IMR-90 (cell line): ENCODE measurements at regions not wholly inside any gene's neighbourhood (a gene's known extent, or its start where the extent isn't known, plus 50 kb on each side); places are given as distances from the start of the nearest gene placed in this dataset.

Experiments
- ATAC-seq: fragments of 200-7000 bp; cut with Tn5 transposase; 2 replicates; pipeline ENCODE4 v1.9.1; 2020; ENCODE audit warnings: low read depth, mild to moderate bottlenecking, moderate library complexity
- BruUV-seq: library from RNA; stranded (reverse); fragments of 400-500 nt; replicated peaks from 2 replicates; lab custom pipeline; 2021; lab: Mats Ljungman, UMichigan
- CTCF ChIA-PET: fragments of 300-600 bp; formaldehyde crosslinking; extraction: SDS; loops from one replicate; lab custom pipeline; 2021; ENCODE audit warnings: antibody characterized with exemption; lab: Yijun Ruan, JAX
- POLR2A ChIA-PET: fragments of 300-600 bp; sonication (Branson Sonifier 250); formaldehyde crosslinking; loops from one replicate; lab custom pipeline; 2022; ENCODE audit warnings: antibody characterized with exemption; ENCODE audit not compliant: unreplicated experiment; lab: Charles Lee
- DNase-seq: peaks from one replicate; pipeline ENCODE4 v3.0.0; 2013
- H2AFZ ChIP-seq: replicated peaks from 2 replicates; pipeline ENCODE3; 2013; ENCODE audit warnings: low read length, mild to moderate bottlenecking; ENCODE audit not compliant: poor library complexity
- H2AK5ac ChIP-seq: 2 replicates; pipeline ENCODE4 v1.6.1; 2013; ENCODE audit warnings: low read depth, low read length, inconsistent platforms
- H2AK9ac ChIP-seq: replicated peaks from 2 replicates; pipeline ENCODE3; 2013; ENCODE audit warnings: mild to moderate bottlenecking, low read depth, low read length, moderate library complexity; ENCODE audit not compliant: poor library complexity
- H2BK120ac ChIP-seq: 2 replicates; pipeline ENCODE4 v1.6.1; 2013; ENCODE audit warnings: low read depth, low read length, inconsistent platforms
- H2BK15ac ChIP-seq: 3 replicates; pipeline ENCODE4 v1.6.1; 2013; ENCODE audit warnings: low read depth, low read length, inconsistent platforms
- H2BK20ac ChIP-seq: 2 replicates; pipeline ENCODE4 v1.6.1; 2013; ENCODE audit warnings: low read depth, mild to moderate bottlenecking, inconsistent platforms, low read length, moderate library complexity
- H2BK5ac ChIP-seq: 2 replicates; pipeline ENCODE4 v1.6.1; 2013; ENCODE audit warnings: mild to moderate bottlenecking, low read depth, low read length, inconsistent platforms; ENCODE audit not compliant: poor library complexity, severe bottlenecking
- H3K14ac ChIP-seq: replicated peaks from 2 replicates; pipeline ENCODE4 v1.6.1; 2013; ENCODE audit warnings: low read depth, low read length, inconsistent platforms
- H3K18ac ChIP-seq: 2 replicates; pipeline ENCODE4 v1.6.1; 2013; ENCODE audit warnings: low read depth, low read length, control low read depth
- H3K23ac ChIP-seq: 2 replicates; pipeline ENCODE4 v1.6.1; 2013; ENCODE audit warnings: low read depth, low read length, inconsistent platforms
- H3K27ac ChIP-seq: 2 replicates; pipeline ENCODE4 v1.5.1; 2013; ENCODE audit warnings: mild to moderate bottlenecking, control low read depth, low read length; ENCODE audit not compliant: insufficient read depth
- H3K27me3 ChIP-seq: 2 replicates; pipeline ENCODE4 v1.6.1; 2013; ENCODE audit warnings: low read length; ENCODE audit not compliant: control insufficient read depth, insufficient read depth
- H3K36me3 ChIP-seq: 2 replicates; pipeline ENCODE4 v1.6.1; 2013; ENCODE audit warnings: low read length, mixed read lengths; ENCODE audit not compliant: control insufficient read depth, insufficient read depth
- H3K4ac ChIP-seq: 2 replicates; pipeline ENCODE4 v1.6.1; 2013; ENCODE audit warnings: low read depth, low read length, inconsistent platforms
- H3K4me1 ChIP-seq: 2 replicates; pipeline ENCODE4 v1.6.1; 2013; ENCODE audit warnings: low read length, mixed read lengths; ENCODE audit not compliant: control insufficient read depth, insufficient read depth
- H3K4me2 ChIP-seq: 2 replicates; pipeline ENCODE4 v1.6.1; 2013; ENCODE audit warnings: low read depth, mild to moderate bottlenecking, control low read depth, low read length, moderate library complexity
- H3K4me3 ChIP-seq: 2 replicates; pipeline ENCODE4 v1.5.1; 2013; ENCODE audit warnings: low read depth, mild to moderate bottlenecking, control low read depth, low read length, moderate library complexity; ENCODE audit not compliant: insufficient read depth
- H3K56ac ChIP-seq: 2 replicates; pipeline ENCODE4 v1.6.1; 2013; ENCODE audit warnings: low read length, inconsistent platforms; ENCODE audit not compliant: insufficient read depth; ENCODE audit errors: extremely low read depth
- H3K79me1 ChIP-seq, 2 experiments: 2 replicates each; pipeline ENCODE4 v1.6.1; 2013; ENCODE audit warnings: low read length in 2 of 2, inconsistent platforms in 1 of 2, low read depth in 1 of 2
- H3K9ac ChIP-seq: 2 replicates; pipeline ENCODE4 v1.6.1; 2013; ENCODE audit warnings: low read depth, low read length, control low read depth
- H3K9me1 ChIP-seq: 2 replicates; pipeline ENCODE4 v1.6.1; 2013; ENCODE audit warnings: low read length, inconsistent platforms; ENCODE audit not compliant: insufficient read depth
- H3K9me3 ChIP-seq: 2 replicates; pipeline ENCODE4 v1.6.1; 2013; ENCODE audit warnings: low read length; ENCODE audit not compliant: control insufficient read depth, insufficient read depth
- H4K20me1 ChIP-seq: 2 replicates; pipeline ENCODE4 v1.6.1; 2013; ENCODE audit warnings: low read length, inconsistent platforms; ENCODE audit not compliant: insufficient read depth
- H4K5ac ChIP-seq: 2 replicates; pipeline ENCODE4 v1.6.1; 2013; ENCODE audit warnings: mild to moderate bottlenecking, low read depth, low read length, control low read depth
- H4K8ac ChIP-seq, 2 experiments: 2 replicates each; pipeline ENCODE4 v1.6.1; 2013; ENCODE audit warnings: low read depth in 2 of 2, low read length in 2 of 2, control low read depth in 1 of 2, inconsistent platforms in 1 of 2
- H4K91ac ChIP-seq: 2 replicates; pipeline ENCODE4 v1.6.1; 2013; ENCODE audit warnings: low read depth, low read length, inconsistent platforms; ENCODE audit not compliant: insufficient read depth
- MAFK ChIP-seq: IDR thresholded peaks from 2 replicates; pipeline ENCODE4 v1.6.1; 2012; ENCODE audit warnings: low read depth, low read length, improper control_type of control experiment
- MXI1 ChIP-seq: IDR thresholded peaks from 2 replicates; pipeline ENCODE4 v1.6.1; 2012; ENCODE audit warnings: low read depth, mild to moderate bottlenecking, low read length, moderate library complexity, borderline replicate concordance
- NFE2L2 ChIP-seq: fragments of 150-350 bp; IDR thresholded peaks from 2 replicates; pipeline ENCODE4 v1.6.1; 2016; ENCODE audit warnings: low read depth, mild to moderate bottlenecking, low read length
- RFX5 ChIP-seq: IDR thresholded peaks from 2 replicates; pipeline ENCODE4 v1.8.0; 2012; ENCODE audit warnings: low read depth, mild to moderate bottlenecking, low read length, moderate library complexity
- SMC3 ChIP-seq: fragments of 150-350 bp; IDR thresholded peaks from 2 replicates; pipeline ENCODE4 v1.6.1; 2016; ENCODE audit warnings: low read depth, mild to moderate bottlenecking, antibody characterized with exemption, low read length, moderate library complexity
- WGBS, 2 experiments: methylation state at CpG; one replicate each; pipeline versions ENCODE4 v1.1.5 to v1.1.7; 2013; ENCODE audit warnings: missing lambda C conversion rate in 2 of 2; ENCODE audit not compliant: insufficient read length in 1 of 2; ENCODE audit errors: extremely low coverage in 2 of 2; 5-methylcytosine and 5-hydroxymethylcytosine counted together
- dilution Hi-C: fragments of 300-500 bp; cut with HindIII; formaldehyde crosslinking; loops from one replicate; pipeline ENCODE4 v1.14.3; 2018; ENCODE audit warnings: low sequenced_read_pairs; ENCODE audit not compliant: unreplicated experiment
- in situ Hi-C: fragments of 300-500 bp; cut with MboI; formaldehyde crosslinking; loops from 3 replicates; pipeline ENCODE4 v1.14.3; 2019; ENCODE audit warnings: low sequenced_read_pairs, inconsistent platforms, mixed read lengths
- intact Hi-C: fragments of 100-400 bp; cut with micrococcal nuclease; formaldehyde crosslinking; loops from 2 replicates; pipeline ENCODE4 v1.10.0; 2022
- TF ChIP-seq, protein P1 (sequence below): fragments of 150-350 bp; IDR thresholded peaks from 2 replicates; pipeline ENCODE4 v1.6.1; 2016; ENCODE audit warnings: low read depth, mild to moderate bottlenecking, low read length, moderate library complexity, borderline replicate concordance

DNA sequence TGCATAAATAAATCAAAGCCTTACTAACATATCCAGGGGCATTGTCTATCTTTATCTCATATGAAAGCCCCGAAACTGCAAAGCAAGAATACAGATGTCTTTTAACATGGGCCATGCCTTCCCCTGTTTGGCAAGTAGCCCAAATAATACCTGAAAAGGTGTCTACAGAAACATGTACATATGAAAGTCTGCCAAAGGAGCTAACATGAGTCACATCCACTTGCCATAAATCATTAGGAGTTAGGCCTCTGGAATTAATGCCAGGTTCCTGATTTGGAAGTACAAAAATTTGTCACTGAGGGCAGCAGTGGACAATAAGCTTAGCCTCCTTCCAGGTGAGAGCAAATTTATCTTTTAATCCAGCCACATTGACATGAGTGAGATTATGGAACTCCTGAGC is 85.5 kb upstream of the PGR start:
- H3K9me3 ChIP-seq = peaks cover 4% of the 10 kb centered on the region
- no peak overlapping the region for H3K56ac ChIP-seq
- no TSS peak for BruUV-seq
- H2AK5ac ChIP-seq = no peak overlapping the region
- no peak overlapping the region for H3K4ac ChIP-seq
- H2BK20ac ChIP-seq = no peak overlapping the region
- ChIA-PET CTCF (no interaction called here), POLR2A (no interaction called here)
- H3K4me2 ChIP-seq = no peak overlapping the region
- DNase-seq = no peak
- no peak overlapping the region for H2BK5ac ChIP-seq
- H3K79me1 ChIP-seq = no peaks in the 10 kb centered on the region
- in situ Hi-C loops = no loop called here
- H2BK15ac ChIP-seq = no peak overlapping the region
- H4K91ac ChIP-seq = no peak overlapping the region
- no CpG with 5 or more reads among the region's 1 CpG for WGBS, 2 experiments
- TF ChIP-seq MXI1 (no peak), MAFK (no peak), SMC3 (no peak), RFX5 (no peak), NFE2L2 (no peak)
- TF ChIP-seq, protein P1, sequence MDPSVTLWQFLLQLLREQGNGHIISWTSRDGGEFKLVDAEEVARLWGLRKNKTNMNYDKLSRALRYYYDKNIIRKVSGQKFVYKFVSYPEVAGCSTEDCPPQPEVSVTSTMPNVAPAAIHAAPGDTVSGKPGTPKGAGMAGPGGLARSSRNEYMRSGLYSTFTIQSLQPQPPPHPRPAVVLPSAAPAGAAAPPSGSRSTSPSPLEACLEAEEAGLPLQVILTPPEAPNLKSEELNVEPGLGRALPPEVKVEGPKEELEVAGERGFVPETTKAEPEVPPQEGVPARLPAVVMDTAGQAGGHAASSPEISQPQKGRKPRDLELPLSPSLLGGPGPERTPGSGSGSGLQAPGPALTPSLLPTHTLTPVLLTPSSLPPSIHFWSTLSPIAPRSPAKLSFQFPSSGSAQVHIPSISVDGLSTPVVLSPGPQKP = no peak
- H3K4me3 ChIP-seq = no peak overlapping the region
- H3K23ac ChIP-seq = no peak overlapping the region
- dilution Hi-C loops = no loop called here
- no peak overlapping the region for H4K8ac ChIP-seq
- H2BK120ac ChIP-seq = no peak overlapping the region
- no peak overlapping the region for H3K14ac ChIP-seq
- H4K20me1 ChIP-seq = no peaks in the 10 kb centered on the region
- no peak overlapping the region for H2AK9ac ChIP-seq
- no peaks in the 10 kb centered on the region for H3K4me1 ChIP-seq
- no peak overlapping the region for H4K5ac ChIP-seq
- intact Hi-C loops = no loop called here
- no peak overlapping the region for H2AFZ ChIP-seq
- no peak for ATAC-seq
- H3K27me3 ChIP-seq = no peaks in the 10 kb centered on the region
- no peaks in the 10 kb centered on the region for H3K36me3 ChIP-seq
- no peaks in the 10 kb centered on the region for H3K9me1 ChIP-seq
- no peak overlapping the region for H3K27ac ChIP-seq
- no peak overlapping the region for H3K9ac ChIP-seq
- H3K18ac ChIP-seq = no peak overlapping the region
